H1 (cell line): ENCODE measurements at regions not wholly inside any gene's neighbourhood (a gene's known extent, or its start where the extent isn't known, plus 50 kb on each side); places are given as distances from the start of the nearest gene placed in this dataset.

ENCODE experiments used
- CTCF ChIA-PET: fragments of 300-600 bp; sonication (Branson Sonifier 250); formaldehyde crosslinking; loops from one replicate; lab custom pipeline; 2021; ENCODE audit not compliant: partially characterized antibody; lab: Charles Lee
- POLR2A ChIA-PET: fragments of 300-600 bp; sonication (Branson Sonifier 250); formaldehyde crosslinking; loops from one replicate; lab custom pipeline; 2021; ENCODE audit warnings: inconsistent platforms; ENCODE audit not compliant: partially characterized antibody; lab: Charles Lee
- DNase-seq, 2 experiments: peaks; one replicate each; pipeline versions ENCODE4 v3.0.0 to v3.0.0-alpha.2; 2010 to 2022; ENCODE audit warnings: low spot score in 2 of 2, low read depth in 1 of 2, mixed read lengths in 1 of 2
- FAIRE-seq: peaks from 2 replicates; lab custom pipeline; 2011; peaks lifted over from hg19 to GRCh38; lab: Jason Lieb, UNC
- H2AFZ ChIP-seq: 2 replicates; pipeline ENCODE4 v1.8.1; 2012; ENCODE audit warnings: low read length, inconsistent platforms
- H2AK5ac ChIP-seq: 2 replicates; pipeline ENCODE4 v1.6.1; 2013; ENCODE audit warnings: low read depth, low read length
- H2BK120ac ChIP-seq: replicated peaks from 2 replicates; pipeline ENCODE3; 2013; ENCODE audit warnings: low read depth, low read length, inconsistent platforms
- H2BK12ac ChIP-seq: 2 replicates; pipeline ENCODE4 v1.6.1; 2013; ENCODE audit warnings: low read depth, low read length
- H2BK15ac ChIP-seq: 2 replicates; pipeline ENCODE4 v1.6.1; 2013; ENCODE audit warnings: low read length
- H2BK20ac ChIP-seq: 2 replicates; pipeline ENCODE4 v1.6.1; 2013; ENCODE audit warnings: low read length
- H2BK5ac ChIP-seq: 2 replicates; pipeline ENCODE4 v1.6.1; 2013; ENCODE audit warnings: low read depth, low read length
- H3K14ac ChIP-seq: 2 replicates; pipeline ENCODE4 v1.6.1; 2013; ENCODE audit warnings: inconsistent platforms; ENCODE audit not compliant: insufficient read length
- H3K18ac ChIP-seq: 2 replicates; pipeline ENCODE4 v1.6.1; 2013; ENCODE audit warnings: low read length; ENCODE audit errors: extremely low read depth
- H3K23ac ChIP-seq: 2 replicates; pipeline ENCODE4 v1.6.1; 2013; ENCODE audit warnings: inconsistent platforms; ENCODE audit not compliant: insufficient read length
- H3K23me2 ChIP-seq: 2 replicates; pipeline ENCODE4 v1.6.1; 2013; ENCODE audit warnings: low read depth, low read length
- H3K27ac ChIP-seq: 2 replicates; pipeline ENCODE4 v1.6.1; 2011; ENCODE audit warnings: low read depth, low read length, inconsistent platforms
- H3K27me3 ChIP-seq, 4 experiments: replicated peaks in 1 of 4; 1 replicate in 1 of 4; 2 replicates in 3 of 4; pipeline versions ENCODE4 v1.6.1 to v1.8.1; 2011 to 2013; ENCODE audit warnings: low read length in 3 of 4, mild to moderate bottlenecking in 3 of 4, inconsistent platforms in 2 of 4, mixed read lengths in 2 of 4, moderate library complexity in 1 of 4; ENCODE audit not compliant: control insufficient read depth in 3 of 4, insufficient read depth in 3 of 4; ENCODE audit errors: extremely low read depth in 1 of 4
- H3K36me3 ChIP-seq, 4 experiments: 2 replicates each; pipeline versions ENCODE4 v1.6.1 to v1.8.1; 2011 to 2013; ENCODE audit warnings: mild to moderate bottlenecking in 4 of 4, low read length in 3 of 4, moderate library complexity in 2 of 4, control low read depth in 1 of 4, inconsistent platforms in 1 of 4; ENCODE audit not compliant: insufficient read depth in 4 of 4, control insufficient read depth in 2 of 4
- H3K4ac ChIP-seq: replicated peaks from 2 replicates; pipeline ENCODE3; 2013; ENCODE audit warnings: low read length, low read depth, mixed read lengths, inconsistent platforms; ENCODE audit not compliant: insufficient read length
- H3K4me1 ChIP-seq, 4 experiments: replicated peaks in 1 of 4; 1 replicate in 1 of 4; 2 replicates in 3 of 4; pipeline versions ENCODE4 v1.6.1 to v1.8.1; 2011 to 2013; ENCODE audit warnings: low read length in 3 of 4, inconsistent platforms in 2 of 4, mixed read lengths in 1 of 4; ENCODE audit not compliant: insufficient read depth in 4 of 4, control insufficient read depth in 3 of 4
- H3K4me2 ChIP-seq, 2 experiments: 2 replicates each; pipeline versions ENCODE4 v1.6.1 to v1.8.1; 2011 to 2013; ENCODE audit warnings: low read depth in 2 of 2, low read length in 2 of 2, control low read depth in 1 of 2, inconsistent platforms in 1 of 2, mild to moderate bottlenecking in 1 of 2; ENCODE audit not compliant: insufficient read depth in 1 of 2
- H3K4me3 ChIP-seq, 4 experiments: fragments of 200-600, 300-600 bp in 1 of 4; sonication (generic), shearing (Covaris generic), sonication (Bioruptor Twin) in 1 of 4; 2 replicates each; pipeline versions ENCODE4 v1.5.1 to v1.8.1; 2011 to 2016; ENCODE audit warnings: low read length in 4 of 4, low read depth in 3 of 4, control low read depth in 2 of 4, inconsistent platforms in 2 of 4, mild to moderate bottlenecking in 2 of 4, mixed read lengths in 1 of 4, moderate library complexity in 1 of 4; ENCODE audit not compliant: insufficient read depth in 2 of 4; ENCODE audit errors: extremely low read depth in 1 of 4
- H3K56ac ChIP-seq: replicated peaks from 2 replicates; pipeline ENCODE3; 2013; ENCODE audit warnings: low read depth, mild to moderate bottlenecking, mixed read lengths, low read length, inconsistent platforms; ENCODE audit not compliant: insufficient read length
- H3K79me1 ChIP-seq: 2 replicates; pipeline ENCODE4 v1.6.1; 2013; ENCODE audit warnings: low read depth, low read length, control low read depth
- H3K79me2 ChIP-seq, 2 experiments: 2 replicates each; pipeline versions ENCODE4 v1.6.1 to v1.8.1; 2012 to 2013; ENCODE audit warnings: low read length in 2 of 2, mild to moderate bottlenecking in 2 of 2, inconsistent platforms in 1 of 2; ENCODE audit not compliant: insufficient read depth in 2 of 2, control insufficient read depth in 1 of 2
- H3K9ac ChIP-seq, 4 experiments: replicated peaks in 1 of 4; 1 replicate in 1 of 4; 2 replicates in 3 of 4; pipeline versions ENCODE4 v1.6.1 to v1.8.1; 2011 to 2013; ENCODE audit warnings: low read depth in 3 of 4, low read length in 3 of 4, control low read depth in 2 of 4, mild to moderate bottlenecking in 2 of 4, moderate library complexity in 2 of 4, inconsistent platforms in 1 of 4; ENCODE audit errors: extremely low read depth in 1 of 4
- H3K9me3 ChIP-seq, 2 experiments: 2 replicates each; pipeline versions ENCODE4 v1.6.1 to v1.8.1; 2012 to 2013; ENCODE audit warnings: mild to moderate bottlenecking in 2 of 2, moderate library complexity in 2 of 2, control low read depth in 1 of 2, inconsistent platforms in 1 of 2, low read depth in 1 of 2, low read length in 1 of 2, mixed read lengths in 1 of 2; ENCODE audit not compliant: insufficient read depth in 2 of 2
- H4K20me1 ChIP-seq, 2 experiments: replicated peaks in 1 of 2; 2 replicates each; pipeline versions ENCODE3 to v1.8.1; 2011 to 2013; ENCODE audit warnings: inconsistent platforms in 2 of 2, low read length in 2 of 2, mild to moderate bottlenecking in 1 of 2; ENCODE audit not compliant: insufficient read depth in 2 of 2, control insufficient read depth in 1 of 2
- H4K5ac ChIP-seq: 2 replicates; pipeline ENCODE4 v1.6.1; 2013; ENCODE audit warnings: low read length, low read depth, mixed read lengths, inconsistent platforms; ENCODE audit not compliant: insufficient read length
- H4K8ac ChIP-seq: 2 replicates; pipeline ENCODE4 v1.8.0; 2013; ENCODE audit warnings: mild to moderate bottlenecking, moderate library complexity, low read length, inconsistent platforms; ENCODE audit not compliant: insufficient read depth; ENCODE audit errors: extremely low read depth
- H4K91ac ChIP-seq: replicated peaks from 2 replicates; pipeline ENCODE3; 2013; ENCODE audit warnings: low read length, mixed read lengths, inconsistent platforms; ENCODE audit not compliant: insufficient read length
- CBX8 ChIP-seq: fragments of 300-800, 300-1000 bp; sonication (generic); IDR thresholded peaks from 2 replicates; pipeline ENCODE4 v1.7.1; 2016; ENCODE audit warnings: low read depth, low read length, borderline replicate concordance
- CEBPB ChIP-seq: IDR thresholded peaks from 2 replicates; pipeline ENCODE4 v1.6.1; 2012; ENCODE audit warnings: low read depth, low read length
- HDAC2 ChIP-seq, 2 experiments: fragments of 300-600 bp in 1 of 2; sonication (generic) in 1 of 2; IDR thresholded peaks; 2 replicates each; pipeline ENCODE4 v1.6.1; 2011 to 2012; ENCODE audit warnings: low read depth in 2 of 2, low read length in 2 of 2, mild to moderate bottlenecking in 2 of 2, moderate library complexity in 2 of 2, borderline replicate concordance in 1 of 2, inconsistent platforms in 1 of 2
- NRF1 ChIP-seq: IDR thresholded peaks from 2 replicates; pipeline ENCODE4 v1.6.1; 2011; ENCODE audit warnings: mild to moderate bottlenecking, low read depth, low read length, improper control_type of control experiment
- SIN3A ChIP-seq, 2 experiments: IDR thresholded peaks in 1 of 2; conservative IDR thresholded peaks in 1 of 2; 2 replicates each; pipeline ENCODE4 v1.6.1; 2011 to 2012; ENCODE audit warnings: low read length in 2 of 2, improper control_type of control experiment in 1 of 2, low read depth in 1 of 2, mild to moderate bottlenecking in 1 of 2

GRCh38 chr14:30419037-30419436 lies 139.9 kb upstream of the G2E3 start:
- Histone ChIP-seq H4K91ac (no peak overlapping the region), H3K9me3 (no peaks in the 10 kb centered on the region), H2BK20ac (no peak overlapping the region), H4K20me1 (no peaks in the 10 kb centered on the region), H3K18ac (no peak overlapping the region), H3K79me1 (no peaks in the 10 kb centered on the region), H4K5ac (no peak overlapping the region), H3K23me2 (no peaks in the 10 kb centered on the region), H3K36me3 (no peaks in the 10 kb centered on the region), H3K4me2 (no peak overlapping the region), H3K14ac (no peak overlapping the region), H2AFZ (no peak overlapping the region), H2BK15ac (no peak overlapping the region), H2BK12ac (no peak overlapping the region), H3K4me1 (no peaks in the 10 kb centered on the region), H3K27ac (no peak overlapping the region), H2AK5ac (no peak overlapping the region), H2BK5ac (no peak overlapping the region), H2BK120ac (no peak overlapping the region), H3K9ac (no peak overlapping the region), H3K56ac (no peak overlapping the region), H3K4ac (no peak overlapping the region), H3K79me2 (no peaks in the 10 kb centered on the region), H3K4me3 (no peak overlapping the region), H3K27me3 (no peaks in the 10 kb centered on the region), H3K23ac (no peak overlapping the region), H4K8ac (no peak overlapping the region)
- DNase-seq, result no peak
- POLR2A ChIA-PET, result no interaction called here
- FAIRE-seq, result no peak
- CTCF ChIA-PET, result no interaction called here
- TF ChIP-seq CEBPB, result no peak
- no peak for TF ChIP-seq HDAC2 (IDR thresholded peaks at IDR 0.05; ENCODE audit: borderline replicate concordance in 1 of 2, low read depth in 2 of 2, low read length in 2 of 2)
- no peak for TF ChIP-seq NRF1
- TF ChIP-seq SIN3A (conservative IDR thresholded peaks at IDR 0.05 in 1 of 2, IDR thresholded peaks at IDR 0.05 in 1 of 2; ENCODE audit: low read depth in 1 of 2, low read length in 2 of 2), result no peak
- no peak for TF ChIP-seq CBX8
